NCI-H2196 treated with DMSO at 0.1 percent for 48 hours (cell line): ENCODE measurements at regions not wholly inside any gene's neighbourhood (a gene's known extent, or its start where the extent isn't known, plus 50 kb on each side); places are given as distances from the start of the nearest gene placed in this dataset.

ENCODE experiments used
- DNase-seq: peaks from one replicate; lab custom pipeline; 2025; ENCODE audit not compliant: unreplicated experiment; lab: John Stamatoyannopoulos, UW

DNA sequence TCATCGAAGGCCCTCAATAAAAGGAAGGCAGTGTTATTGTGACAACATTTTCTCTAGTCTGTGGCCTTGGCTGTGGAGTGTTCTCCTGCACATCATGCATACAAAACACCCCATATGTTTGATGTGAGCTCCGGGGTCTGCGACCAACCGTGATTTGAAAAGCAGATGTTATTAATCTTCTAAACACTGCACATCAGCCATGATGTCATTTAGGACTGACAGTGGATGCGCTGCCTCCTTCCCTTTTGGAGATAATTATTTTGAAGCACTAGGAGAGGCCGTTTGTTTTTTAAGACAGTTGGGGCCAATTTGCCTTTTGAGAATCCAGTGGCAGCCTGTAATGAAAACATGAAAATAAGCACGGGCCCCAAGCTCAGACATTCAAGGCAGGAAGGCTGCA is 1041.6 kb downstream of the BCL11B start:
- no peak for DNase-seq

DNA sequence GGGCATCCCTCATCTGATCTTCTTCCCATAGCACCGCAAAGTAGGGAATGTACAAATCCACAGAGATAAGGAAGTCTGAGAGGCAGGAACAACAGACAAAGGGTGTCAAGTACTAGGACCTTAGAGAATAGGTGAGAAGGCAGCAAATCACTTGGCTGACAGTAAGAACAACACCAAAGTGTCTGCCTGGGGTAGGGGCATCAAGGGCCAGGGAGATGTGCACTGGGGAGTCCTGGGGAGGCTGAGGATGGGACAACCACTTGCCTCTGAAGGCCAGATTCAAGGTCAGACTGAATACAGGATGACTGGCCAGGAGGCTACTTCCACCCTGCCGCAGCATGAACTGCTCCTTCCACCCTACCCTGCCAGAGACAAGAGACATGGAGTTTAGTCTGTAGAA is 1040.8 kb downstream of the BCL11B start:
- DNase-seq, result no peak

DNA sequence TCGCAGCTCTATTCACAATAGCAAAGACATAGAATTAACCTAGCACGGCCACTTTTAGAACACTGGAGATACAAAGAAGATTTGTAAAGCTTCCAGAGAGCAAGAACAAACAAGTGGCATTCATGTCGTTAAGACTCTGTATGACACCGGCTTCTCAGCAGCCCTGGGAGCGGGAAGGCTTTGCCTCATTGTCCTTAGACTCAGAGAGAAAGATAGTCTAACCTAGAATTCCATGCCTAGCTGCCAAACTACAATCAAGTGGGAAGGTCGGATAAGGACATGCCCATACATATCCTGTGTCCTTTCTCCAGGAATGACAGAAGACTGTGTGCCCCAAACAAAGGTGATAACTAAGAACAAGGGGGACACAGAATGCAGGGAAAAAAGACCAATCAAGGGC is 1038.3 kb downstream of the BCL11B start:
- DNase-seq, result no peak

DNA sequence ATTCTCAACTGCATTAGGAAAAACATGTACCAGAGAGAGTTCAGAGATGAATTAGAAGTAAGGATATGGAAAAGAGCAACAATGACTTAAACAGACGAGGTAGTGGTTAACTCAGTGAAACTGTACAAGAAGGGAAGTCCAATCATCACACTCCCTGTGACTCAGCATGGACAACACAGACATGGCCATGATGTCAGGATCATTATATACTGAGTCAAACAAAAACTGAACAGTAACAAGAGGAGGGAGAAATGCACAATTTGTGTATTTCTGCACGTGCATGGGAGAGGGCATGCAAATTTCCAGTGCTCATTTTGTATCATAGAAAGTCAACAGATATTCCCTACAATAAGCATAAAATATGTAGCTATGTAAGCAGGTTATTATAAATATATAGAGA is 1037.8 kb downstream of the BCL11B start:
- DNase-seq, result no peak

DNA sequence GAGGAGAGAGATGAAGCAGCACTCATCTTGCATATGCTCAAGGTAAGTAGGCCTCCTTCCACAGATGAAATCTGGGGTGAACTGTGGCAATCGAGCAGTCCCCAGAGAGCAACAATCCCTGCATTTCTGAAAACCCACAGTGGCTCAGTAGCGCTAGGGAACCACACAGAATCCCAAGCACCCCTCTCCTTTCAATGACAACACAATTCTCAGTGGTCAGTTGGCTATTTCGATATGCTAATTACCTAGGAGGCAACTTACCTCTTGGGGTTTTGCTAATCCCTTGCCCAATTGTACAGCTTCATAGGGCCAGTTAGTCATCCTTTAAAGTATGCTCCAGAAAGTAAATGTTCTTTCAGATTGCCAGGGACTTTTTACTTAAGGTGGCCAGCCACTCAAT is 1035.7 kb downstream of the BCL11B start:
- no peak for DNase-seq

DNA sequence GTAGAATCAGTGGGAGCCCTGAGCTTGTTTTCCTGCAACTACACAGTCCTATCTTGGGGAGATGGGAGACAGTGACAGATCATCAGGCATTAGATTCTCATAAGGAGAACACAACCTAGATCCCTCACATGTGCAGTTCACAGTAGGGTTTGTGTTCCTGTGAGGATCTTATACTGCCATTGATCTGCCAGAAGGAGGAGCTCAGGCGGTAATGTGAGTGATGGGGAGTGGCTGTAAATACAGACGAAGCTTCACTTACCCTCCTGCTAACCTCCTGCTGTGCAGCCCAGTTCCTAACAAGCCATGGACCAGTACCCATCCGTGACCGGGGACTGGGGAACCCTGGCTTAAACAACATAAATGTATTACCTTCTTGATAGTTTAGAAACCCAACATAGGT is 1034.1 kb downstream of the BCL11B start:
- DNase-seq, result no peak

DNA sequence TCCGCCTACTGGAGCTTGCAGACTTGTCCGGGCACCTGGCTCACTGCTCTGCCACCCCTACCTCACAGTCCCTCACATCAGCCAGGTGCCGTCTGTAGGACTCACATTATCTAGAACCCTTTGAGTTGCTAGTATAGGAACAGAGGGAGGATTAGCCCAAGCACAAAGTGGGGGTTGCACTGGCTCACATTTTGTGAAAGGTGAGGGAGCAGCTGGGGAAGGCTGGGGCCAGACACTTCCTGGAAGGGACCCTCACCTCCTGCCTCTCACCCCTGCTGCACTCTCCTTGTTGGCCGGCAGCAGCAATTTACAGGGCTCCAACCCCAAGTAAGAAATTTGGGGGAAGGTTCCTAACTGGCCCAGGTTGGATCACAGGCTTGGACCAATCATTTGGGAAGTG is 1031.6 kb downstream of the BCL11B start:
- DNase-seq, result no peak

DNA sequence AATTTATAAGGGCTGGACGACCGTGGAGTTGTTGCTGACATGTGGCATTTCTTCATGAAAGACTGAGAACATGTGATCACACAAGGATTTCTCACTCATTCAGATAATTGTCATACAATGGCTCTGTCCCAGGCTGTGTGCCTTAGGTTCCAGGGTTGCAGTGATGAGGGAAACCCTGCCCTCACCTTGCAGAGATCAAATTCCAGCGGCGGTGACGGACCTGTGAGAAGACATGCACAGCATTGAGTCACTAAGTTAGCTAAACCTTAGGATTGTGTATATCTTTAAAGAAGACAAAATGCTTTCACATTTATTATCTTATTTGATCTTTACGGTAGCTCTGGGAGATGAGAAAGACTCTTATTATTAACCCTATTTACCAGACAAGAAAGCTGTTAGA is 1029.1 kb downstream of the BCL11B start:
- no peak for DNase-seq

DNA sequence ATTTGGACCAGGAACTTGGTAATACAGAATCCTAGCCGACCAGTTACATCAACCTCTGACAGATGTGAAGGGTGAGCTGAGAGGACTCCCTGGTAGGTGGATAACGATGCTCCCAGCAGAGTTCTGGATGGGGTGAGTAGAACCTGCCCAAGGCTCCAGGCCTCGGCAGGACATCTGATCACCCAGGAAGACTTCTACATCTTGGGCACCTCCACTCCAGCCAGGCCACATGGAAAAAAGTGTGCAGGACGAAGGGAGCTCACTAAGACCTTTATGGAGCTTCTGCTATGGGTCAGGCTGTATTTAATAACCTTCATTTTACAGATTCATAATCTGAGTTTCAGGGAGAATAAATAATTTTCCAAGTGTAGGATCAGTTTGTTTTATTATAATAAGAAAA is 1028.7 kb downstream of the BCL11B start:
- DNase-seq, result no peak

DNA sequence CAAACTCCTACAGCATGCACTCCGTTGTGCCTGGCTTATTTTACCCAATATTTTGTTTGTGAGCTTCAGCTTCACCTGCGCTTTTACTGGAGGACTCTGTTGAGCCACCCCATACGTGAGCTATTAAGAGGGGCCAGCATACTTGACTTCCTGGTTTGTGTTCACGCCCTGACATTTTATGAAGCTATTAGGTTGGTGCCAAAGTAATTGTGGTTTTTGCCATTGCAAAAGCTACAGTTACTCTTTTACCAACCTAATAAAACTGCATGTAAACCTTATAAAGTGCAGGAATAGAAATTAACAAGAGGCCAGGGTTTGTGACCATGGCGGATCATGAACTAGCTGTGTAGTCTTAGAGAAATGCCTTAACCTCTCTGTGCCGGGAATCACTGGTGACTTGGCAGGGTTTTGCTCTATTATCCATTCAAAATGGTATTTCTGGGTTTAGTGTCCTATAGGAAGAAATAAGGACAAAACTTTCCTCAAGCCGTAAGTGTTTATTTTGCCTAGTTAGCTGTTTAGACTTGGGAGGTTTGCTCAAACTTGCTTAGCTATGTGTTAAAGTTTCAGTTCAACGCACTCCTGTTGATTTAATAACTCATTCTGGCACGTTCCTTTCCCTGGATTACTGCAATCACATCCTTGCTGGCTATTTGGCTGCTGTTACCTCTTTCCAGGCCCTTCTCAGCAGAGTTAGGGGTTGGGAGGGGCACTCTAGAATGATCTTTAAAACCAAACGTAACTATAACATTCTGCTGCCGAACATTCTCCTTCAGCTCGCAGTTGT is 1027.6 kb downstream of the BCL11B start:
- DNase-seq, result no peak

DNA sequence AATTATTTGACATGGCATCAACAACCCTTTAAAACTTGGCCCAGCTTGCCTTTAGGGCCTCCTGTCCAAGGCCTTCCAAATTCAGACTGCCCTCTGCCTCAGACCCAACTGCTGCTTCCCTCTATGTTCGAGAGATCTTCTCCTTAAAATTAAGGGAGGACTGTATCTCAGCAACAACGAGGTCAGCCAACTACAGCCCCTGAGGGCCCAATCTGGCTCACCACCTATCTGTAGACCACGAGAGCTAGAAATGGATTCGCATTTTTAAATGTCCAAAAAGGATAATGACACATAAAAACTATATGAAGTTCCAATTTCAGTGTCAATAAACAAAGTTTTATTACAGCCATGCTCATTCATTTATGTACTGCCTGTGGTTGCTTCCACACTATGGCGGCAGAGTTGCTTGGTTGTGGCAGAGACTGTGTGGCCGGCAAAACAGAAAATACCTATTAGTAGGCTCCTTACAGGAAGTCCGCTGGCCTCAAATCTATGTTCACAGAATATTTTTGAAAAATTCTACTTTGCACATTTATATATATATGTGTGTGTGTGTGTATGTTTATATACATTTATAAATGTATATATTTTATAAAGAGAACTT is 1026.9 kb downstream of the BCL11B start:
- no peak for DNase-seq

DNA sequence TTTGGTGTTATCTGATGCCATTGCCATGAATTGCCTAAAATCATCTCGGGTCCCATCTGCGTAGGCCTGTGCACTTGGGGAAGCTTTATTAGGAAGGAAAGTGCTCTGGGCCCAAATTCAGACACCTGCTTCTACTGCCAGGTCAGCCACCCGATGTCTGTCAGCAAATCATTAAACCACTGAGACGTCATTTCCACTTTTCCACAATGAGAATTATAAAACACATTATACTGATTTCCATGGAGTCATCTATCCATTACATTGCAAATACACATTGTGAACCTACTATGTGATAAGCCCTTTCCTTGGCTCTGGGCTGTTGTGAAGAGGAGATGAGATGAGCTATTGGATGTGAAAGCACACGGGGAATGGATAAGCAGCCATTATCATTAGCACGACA is 1022.9 kb downstream of the BCL11B start:
- no peak for DNase-seq

DNA sequence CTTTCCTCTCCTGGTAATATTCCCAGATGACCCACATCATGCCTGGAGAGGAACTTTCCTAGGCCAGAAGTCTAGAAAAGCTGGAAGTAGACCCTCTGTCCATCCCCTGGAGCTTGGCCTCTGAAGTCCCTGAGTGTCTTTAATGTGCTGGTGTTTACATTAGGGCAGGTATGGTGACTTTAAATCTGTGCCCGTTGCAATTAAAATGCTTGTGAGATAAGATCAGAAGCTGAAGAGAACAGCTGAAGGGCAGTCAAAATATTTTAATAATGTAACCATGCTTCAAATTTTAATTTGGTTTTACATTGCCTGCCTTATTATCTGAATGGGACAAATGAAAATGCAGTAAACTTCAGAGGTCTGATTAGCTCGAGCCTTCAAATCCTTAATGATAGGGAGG is 1022.5 kb downstream of the BCL11B start:
- no peak for DNase-seq

DNA sequence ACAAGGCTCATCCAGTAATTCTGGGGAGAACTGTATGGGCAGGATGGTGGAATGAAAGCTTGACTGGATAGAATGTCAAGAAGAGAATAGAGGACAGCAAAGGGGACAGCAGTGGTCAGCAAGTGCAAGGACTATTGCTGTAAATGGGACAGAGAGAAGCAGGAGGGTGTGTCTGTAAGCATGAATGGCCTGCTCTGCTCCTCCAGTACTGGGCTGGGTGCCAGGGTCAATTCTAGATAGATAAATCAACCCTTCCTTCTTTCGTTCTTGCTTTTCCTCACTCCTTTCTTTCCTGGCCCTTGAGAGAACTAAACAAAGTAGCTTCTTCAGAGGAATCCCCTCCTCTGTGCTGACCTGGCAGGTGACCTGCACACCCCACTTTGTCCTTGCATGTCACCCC is 1019.2 kb downstream of the BCL11B start:
- DNase-seq, result no peak

DNA sequence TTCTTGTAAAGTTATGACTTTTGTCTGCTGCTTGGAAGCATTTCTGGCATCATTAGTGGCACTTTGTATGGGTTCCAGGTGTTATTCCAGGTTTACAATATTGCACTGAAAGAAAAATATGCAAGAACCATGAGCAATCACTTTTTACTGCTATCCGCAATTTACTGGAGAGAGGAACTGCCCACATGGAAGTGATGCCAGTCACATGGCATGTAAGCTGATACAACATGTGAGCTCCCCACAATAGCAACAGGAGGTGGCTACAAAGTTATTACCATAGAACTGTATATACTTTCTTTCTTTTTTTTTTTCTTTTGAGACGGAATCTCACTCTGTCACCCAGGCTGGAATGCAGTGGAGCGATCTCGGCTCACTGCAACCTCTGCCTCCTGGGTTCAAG is 1012.1 kb downstream of the BCL11B start:
- DNase-seq, result no peak

DNA sequence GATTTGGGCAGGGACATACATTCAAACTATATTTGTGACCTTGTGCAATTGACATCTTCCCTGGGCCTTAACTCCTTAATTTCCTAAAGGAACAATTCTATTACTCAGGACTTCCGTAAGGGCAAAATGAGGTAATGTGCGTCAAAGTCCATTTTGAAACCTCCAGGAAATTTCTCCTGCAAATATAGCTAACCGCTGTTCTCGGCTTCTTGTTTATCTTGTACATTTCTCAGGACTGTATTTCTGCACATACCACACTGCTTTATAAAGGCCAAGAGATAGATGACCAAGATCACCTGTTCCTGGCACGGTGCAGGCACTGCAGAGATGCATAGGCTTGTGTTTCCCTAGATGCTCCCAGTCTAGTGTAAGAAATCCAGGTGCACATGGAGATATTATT is 1009.4 kb downstream of the BCL11B start:
- DNase-seq, result no peak

DNA sequence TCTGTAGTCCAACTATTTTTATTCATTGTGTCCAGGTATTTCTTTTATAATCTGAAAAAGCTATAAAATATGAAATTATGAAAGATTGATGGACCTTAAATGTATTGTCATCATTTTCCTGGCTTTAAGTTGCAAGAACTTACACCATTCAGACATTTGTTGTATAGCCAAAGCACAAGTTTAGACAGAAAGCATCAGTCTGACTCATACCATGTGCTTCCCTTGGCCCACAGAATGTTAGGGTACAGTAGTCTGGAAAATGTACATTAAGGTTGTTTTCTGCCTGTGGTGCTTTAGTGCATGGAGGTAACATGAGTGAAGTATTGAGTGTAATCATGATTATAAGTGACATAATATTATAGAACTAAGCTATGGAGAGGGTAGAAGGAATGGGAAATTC is 1002.5 kb downstream of the BCL11B start:
- DNase-seq, result no peak

DNA sequence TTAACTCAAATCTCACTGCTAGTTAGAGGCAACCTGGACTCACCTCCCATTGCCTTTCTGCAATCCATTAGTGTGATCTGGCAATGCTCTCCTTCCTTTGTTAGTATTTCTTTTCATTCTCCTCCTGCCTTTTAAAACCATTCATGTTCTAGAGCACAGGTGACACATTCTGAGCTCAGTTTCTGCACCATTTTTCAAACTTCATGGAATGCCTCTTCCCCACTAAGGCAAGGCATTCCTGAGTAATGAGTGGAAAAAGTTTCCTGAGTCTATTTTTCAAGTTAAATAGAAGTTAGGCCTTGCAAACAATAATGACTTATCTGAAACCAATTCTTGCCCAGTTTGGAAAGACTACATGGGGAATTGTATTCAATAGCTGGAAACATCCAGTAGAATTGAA is 1001.8 kb downstream of the BCL11B start:
- DNase-seq, result no peak

DNA sequence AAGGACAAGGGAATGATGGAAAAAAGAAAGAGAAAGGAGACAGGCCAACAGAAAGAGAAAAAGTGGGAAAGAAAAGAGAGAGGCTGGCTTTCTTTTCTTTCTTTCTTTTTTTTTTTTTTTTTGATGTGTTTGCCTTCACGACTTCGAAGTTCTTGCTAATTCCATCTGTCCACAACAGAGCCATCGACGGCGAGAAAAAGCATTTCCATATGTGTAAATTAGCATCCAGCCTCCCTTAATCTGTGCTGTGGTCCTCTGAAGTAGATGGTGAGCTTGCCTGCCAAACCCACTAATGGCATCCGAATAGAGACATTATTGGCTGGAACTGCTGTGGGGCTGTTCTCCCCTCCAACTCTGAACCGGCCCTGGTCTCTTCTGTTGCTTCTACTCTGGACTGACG is 997.4 kb downstream of the BCL11B start:
- no peak for DNase-seq

DNA sequence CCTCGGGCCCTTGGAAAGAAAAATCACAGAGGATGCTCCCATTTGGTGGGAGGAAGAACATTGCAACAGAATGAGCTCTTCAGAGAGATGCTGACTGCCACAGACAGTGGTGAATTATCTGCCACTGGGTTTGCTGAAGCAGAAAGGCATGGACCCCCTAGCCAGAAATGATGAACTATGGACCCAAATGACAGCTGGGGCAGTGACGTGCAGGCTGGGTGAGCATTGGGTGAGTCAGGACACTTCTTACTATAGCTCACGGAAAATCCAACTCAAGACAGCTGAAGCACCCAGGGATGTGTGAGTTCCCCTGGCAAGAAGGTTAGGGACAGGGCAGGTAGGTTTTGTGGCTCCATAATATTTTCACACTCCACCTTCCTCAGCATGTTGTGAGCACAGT is 993.2 kb downstream of the BCL11B start:
- DNase-seq, result no peak

DNA sequence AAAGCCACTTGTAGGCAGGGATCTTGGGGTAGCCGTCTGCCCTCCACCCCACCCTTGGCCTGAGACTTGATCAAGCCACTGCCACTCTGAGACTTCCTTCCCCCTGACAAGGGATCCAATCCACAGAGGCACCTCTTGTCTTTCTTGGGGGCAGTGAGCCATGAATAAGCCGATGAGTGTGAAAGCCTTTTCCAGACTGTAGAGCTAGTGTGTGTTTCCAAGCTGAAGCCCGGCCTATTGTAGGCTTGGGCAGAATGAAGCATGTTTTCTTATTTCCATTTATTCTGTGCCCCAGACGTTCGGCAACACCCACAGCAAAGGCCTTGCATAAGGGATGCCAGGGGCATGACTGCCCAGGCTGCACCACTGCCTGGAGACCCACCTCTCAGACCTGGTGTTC is 991.6 kb downstream of the BCL11B start:
- DNase-seq, result no peak

DNA sequence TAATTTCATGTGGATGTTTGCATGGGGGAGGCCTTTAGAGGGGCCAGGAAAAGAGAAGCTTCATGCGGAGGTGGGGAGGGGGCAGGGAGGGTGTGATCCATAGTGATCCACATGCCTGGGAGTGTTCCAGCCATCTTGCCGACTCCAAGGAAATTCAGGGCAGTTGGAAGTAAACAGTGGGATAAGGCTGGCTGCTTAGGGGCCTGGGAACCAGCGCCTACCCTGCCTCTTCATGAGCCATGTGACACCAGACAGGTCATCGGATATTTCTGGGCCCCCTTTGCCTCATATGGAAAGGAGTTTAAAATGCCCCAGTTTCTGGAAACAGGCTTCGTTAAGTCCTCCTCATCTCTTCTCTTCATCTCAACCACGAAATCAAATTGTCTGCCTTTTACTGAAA is 983.2 kb downstream of the BCL11B start:
- no peak for DNase-seq

DNA sequence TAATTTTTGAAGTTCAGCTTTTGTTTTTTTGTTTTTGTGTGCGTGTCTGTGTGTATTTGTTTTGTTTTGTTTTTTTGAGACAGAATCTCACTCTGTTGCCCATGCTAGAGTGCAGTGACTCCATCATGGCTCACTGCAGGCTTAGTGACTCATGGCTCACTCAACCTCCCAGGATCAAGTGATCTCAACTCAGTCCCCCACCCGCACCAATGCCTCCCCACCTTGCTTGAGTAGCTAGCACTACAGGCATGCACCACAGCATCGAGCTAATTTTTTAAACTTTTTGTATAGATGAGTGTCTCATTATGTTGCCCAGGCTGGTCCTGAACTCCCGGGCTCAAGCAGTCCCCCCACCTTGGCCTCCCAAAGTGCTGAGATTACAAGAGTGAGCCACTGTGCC is 981.4 kb downstream of the BCL11B start:
- DNase-seq, result no peak
